Keratinocyte (primary cell): ENCODE measurements at regions not wholly inside any gene's neighbourhood (a gene's known extent, or its start where the extent isn't known, plus 50 kb on each side); places are given as distances from the start of the nearest gene placed in this dataset.
A peak's percentile ranks its signal among the peaks of the same experiment; 100 is the strongest.

ENCODE experiments used
- DNase-seq: peaks from one replicate; pipeline ENCODE4 v3.0.0-alpha.2; 2011; ENCODE audit warnings: low read depth, missing footprints, low spot score
- FAIRE-seq: peaks from 2 replicates; lab custom pipeline; 2011; peaks lifted over from hg19 to GRCh38; lab: Jason Lieb, UNC
- H2AFZ ChIP-seq: 2 replicates; pipeline ENCODE4 v1.6.0; 2012; ENCODE audit warnings: low read length, control low read depth, inconsistent platforms; ENCODE audit not compliant: control insufficient read depth
- H3K27ac ChIP-seq: 2 replicates; pipeline ENCODE4 v1.5.1; 2011; ENCODE audit warnings: low read length; ENCODE audit not compliant: control insufficient read depth, insufficient read depth
- H3K27me3 ChIP-seq: 3 replicates; pipeline ENCODE4 v1.6.0; 2011; ENCODE audit warnings: low read length; ENCODE audit not compliant: control insufficient read depth, insufficient read depth; ENCODE audit errors: extremely low read depth
- H3K36me3 ChIP-seq, 2 experiments: 2 replicates in 1 of 2; 3 replicates in 1 of 2; pipeline ENCODE4 v1.5.1; 2011; ENCODE audit warnings: low read length in 2 of 2, mild to moderate bottlenecking in 1 of 2; ENCODE audit not compliant: control insufficient read depth in 2 of 2, insufficient read depth in 2 of 2; ENCODE audit errors: extremely low read depth in 1 of 2
- H3K4me1 ChIP-seq: 3 replicates; pipeline ENCODE4 v1.5.1; 2011; ENCODE audit warnings: low read length; ENCODE audit not compliant: control insufficient read depth, insufficient read depth; ENCODE audit errors: extremely low read depth
- H3K4me2 ChIP-seq: 3 replicates; pipeline ENCODE4 v1.6.0; 2011; ENCODE audit warnings: low read depth, low read length; ENCODE audit not compliant: control insufficient read depth, insufficient read depth; ENCODE audit errors: extremely low read depth
- H3K4me3 ChIP-seq, 3 experiments: fragments of 200-600 bp in 1 of 3; sonication (generic) in 1 of 3; 2 replicates in 2 of 3; 3 replicates in 1 of 3; pipeline ENCODE4 v1.5.1; 2011 to 2016; ENCODE audit warnings: low read length in 3 of 3, mild to moderate bottlenecking in 3 of 3, control low read depth in 2 of 3, inconsistent platforms in 1 of 3, low read depth in 1 of 3, mixed read lengths in 1 of 3, mixed run types in 1 of 3, moderate library complexity in 1 of 3; ENCODE audit not compliant: control insufficient read depth in 2 of 3, insufficient read depth in 2 of 3; ENCODE audit errors: extremely low read depth in 1 of 3
- H3K79me2 ChIP-seq: 2 replicates; pipeline ENCODE4 v1.6.0; 2012; ENCODE audit warnings: low read length; ENCODE audit not compliant: control insufficient read depth, insufficient read depth
- H3K9ac ChIP-seq: 3 replicates; pipeline ENCODE4 v1.6.0; 2011; ENCODE audit warnings: low read length; ENCODE audit not compliant: control insufficient read depth, insufficient read depth; ENCODE audit errors: extremely low read depth
- H3K9me1 ChIP-seq: 3 replicates; pipeline ENCODE4 v1.6.0; 2011; ENCODE audit warnings: low read length; ENCODE audit not compliant: control insufficient read depth, insufficient read depth; ENCODE audit errors: extremely low read depth
- H3K9me3 ChIP-seq: 2 replicates; pipeline ENCODE4 v1.5.1; 2012; ENCODE audit warnings: low read depth, low read length; ENCODE audit not compliant: control insufficient read depth
- H4K20me1 ChIP-seq: 3 replicates; pipeline ENCODE4 v1.6.0; 2011; ENCODE audit warnings: low read length; ENCODE audit not compliant: control insufficient read depth, insufficient read depth; ENCODE audit errors: extremely low read depth
- CTCF ChIP-seq, 3 experiments: IDR thresholded peaks in 1 of 3; conservative IDR thresholded peaks in 1 of 3; optimal IDR thresholded peaks in 1 of 3; 2 replicates in 2 of 3; 3 replicates in 1 of 3; pipeline versions ENCODE3 to v1.5.1; 2011; ENCODE audit warnings: low read length in 3 of 3, mild to moderate bottlenecking in 3 of 3, moderate library complexity in 2 of 3, control low read depth in 1 of 3, inconsistent platforms in 1 of 3; ENCODE audit not compliant: insufficient read depth in 2 of 3; ENCODE audit errors: extremely low read depth in 1 of 3
- EZH2 ChIP-seq: IDR thresholded peaks from one replicate; pipeline ENCODE4 v1.6.1; 2012; ENCODE audit warnings: inconsistent platforms, mild to moderate bottlenecking, low read length, moderate library complexity
- dilution Hi-C: fragments of 300-500 bp; cut with MboI; formaldehyde crosslinking; loops from one replicate; pipeline ENCODE4 v1.7.0; 2020; ENCODE audit warnings: low sequenced_read_pairs; ENCODE audit not compliant: extremely low pct_ligation_motif_present

DNA sequence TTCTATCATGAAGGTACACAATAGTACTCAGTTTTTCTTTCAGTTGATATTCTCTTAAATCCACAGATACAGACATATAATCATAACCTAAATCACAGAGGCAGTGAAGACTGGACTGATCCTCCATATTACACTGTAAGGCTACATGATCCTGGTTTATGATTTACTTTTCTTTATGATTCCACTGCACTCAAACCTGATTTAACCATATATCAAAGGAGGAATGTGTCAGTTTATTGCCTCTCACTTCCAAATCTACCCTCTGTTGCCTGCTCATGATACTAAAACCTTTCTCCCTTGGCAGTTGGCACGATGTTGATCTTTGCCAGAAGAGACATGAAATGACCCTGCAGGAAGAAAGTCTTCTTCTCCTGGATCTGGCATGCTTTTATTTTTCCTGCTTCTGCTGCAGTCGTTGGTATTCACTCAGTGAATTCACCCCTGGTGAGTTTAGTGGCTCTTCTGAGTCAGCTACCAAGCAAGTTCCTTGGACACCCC, 426.4 kb downstream of the MBD2 start:
- H3K9ac ChIP-seq = no peak overlapping the region
- no peak for FAIRE-seq
- no peak for DNase-seq

DNA sequence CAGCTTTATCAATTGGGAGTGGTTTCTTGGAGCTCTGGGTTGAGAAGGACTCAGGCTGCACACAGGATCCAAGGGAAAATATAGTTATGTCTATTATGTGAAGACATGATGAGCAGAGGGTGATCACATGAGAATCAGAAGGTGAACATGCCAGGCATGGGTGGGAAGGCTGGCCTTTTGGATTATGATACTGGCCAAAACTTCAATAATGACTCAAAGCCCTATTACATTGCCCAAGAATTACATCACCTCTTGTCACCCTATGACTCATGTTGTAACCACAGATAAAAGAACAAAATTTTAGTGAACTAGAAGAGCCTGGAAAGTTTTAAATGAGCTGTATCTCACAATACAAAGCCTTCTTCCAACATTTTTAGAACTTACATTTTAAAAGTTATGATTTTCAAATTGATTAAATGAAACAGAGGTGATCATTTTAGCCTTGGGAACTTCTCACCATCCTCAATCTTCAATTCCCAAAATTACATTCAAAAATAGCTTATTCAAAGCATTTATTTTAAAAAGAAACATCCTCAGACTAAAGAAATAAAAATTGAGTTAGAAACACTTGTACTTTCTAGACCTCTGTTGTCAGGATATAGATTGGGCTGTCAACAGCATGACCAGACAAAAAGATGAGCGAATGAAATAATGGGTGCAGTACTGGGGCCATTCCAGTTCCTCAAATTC, 428.3 kb downstream of the MBD2 start:
- dilution Hi-C loops = no loop called here
- Histone ChIP-seq H3K4me1 (peaks cover 12% of the 10 kb centered on the region), H3K9me1 (no peaks in the 10 kb centered on the region), H2AFZ (no peak overlapping the region), H3K4me3 (no peak overlapping the region), H3K4me2 (peak overlapping the region; percentile 2), H3K9ac (no peak overlapping the region), H4K20me1 (no peaks in the 10 kb centered on the region), H3K79me2 (no peaks in the 10 kb centered on the region), H3K36me3 (no peaks in the 10 kb centered on the region), H3K9me3 (no peaks in the 10 kb centered on the region), H3K27ac (peak overlapping the region; percentile 13), H3K27me3 (no peaks in the 10 kb centered on the region)
- no peak for TF ChIP-seq EZH2
- TF ChIP-seq CTCF (optimal IDR thresholded peaks at IDR 0.05 in 1 of 3, IDR thresholded peaks at IDR 0.05 in 1 of 3, conservative IDR thresholded peaks at IDR 0.05 in 1 of 3; ENCODE audit: extremely low read depth in 1 of 3, insufficient read depth in 2 of 3, low read length in 3 of 3) = no peak
- DNase-seq = peak; percentile 65
- peak; percentile 59 for FAIRE-seq

More for the DNA sequence above, 426.4 kb downstream of the MBD2 start:
- H3K9me3 ChIP-seq = no peaks in the 10 kb centered on the region
- H3K9me1 ChIP-seq = no peaks in the 10 kb centered on the region
- no peak overlapping the region for H3K4me3 ChIP-seq
- H3K79me2 ChIP-seq = no peaks in the 10 kb centered on the region
- H3K27ac ChIP-seq = no peak overlapping the region
- dilution Hi-C loops = no loop called here
- H3K36me3 ChIP-seq = no peaks in the 10 kb centered on the region
- H4K20me1 ChIP-seq = no peaks in the 10 kb centered on the region
- H3K4me1 ChIP-seq = peaks cover 12% of the 10 kb centered on the region
- no peaks in the 10 kb centered on the region for H3K27me3 ChIP-seq
- no peak overlapping the region for H3K4me2 ChIP-seq
- TF ChIP-seq CTCF (optimal IDR thresholded peaks at IDR 0.05 in 1 of 3, IDR thresholded peaks at IDR 0.05 in 1 of 3, conservative IDR thresholded peaks at IDR 0.05 in 1 of 3; ENCODE audit: extremely low read depth in 1 of 3, insufficient read depth in 2 of 3, low read length in 3 of 3) (no peak), EZH2 (no peak)
- H2AFZ ChIP-seq = no peak overlapping the region
